ENCODE measurements at regions not wholly inside any gene's neighbourhood (a gene's known extent, or its start where the extent isn't known, plus 50 kb on each side); places are given as distances from the start of the nearest gene placed in this dataset.

- no peak overlapping the region for H3K4me3 ChIP-seq (ENCODE audit: low read length)
- no peak for DNase-seq (ENCODE audit: low read depth, low spot score)
Observed at GRCh38 chr5:82679660-82680059, 397.5 kb downstream of the TMEM167A start.

- peak; percentile 7 for DNase-seq (ENCODE audit: low read depth, low spot score)
- no peak overlapping the region for H3K4me3 ChIP-seq (ENCODE audit: low read length)
Observed at GRCh38 chr5:82676661-82677060, 398.5 kb upstream of the RPS23 start.

- no peak for DNase-seq (ENCODE audit: low read depth, low spot score)
- no peak overlapping the region for H3K4me3 ChIP-seq (ENCODE audit: low read length)
Observed at GRCh38 chr5:82674671-82675070, 396.5 kb upstream of the RPS23 start.

GRCh38 chr5:82673057-82673809, 395.1 kb upstream of the RPS23 start:
- DNase-seq (ENCODE audit: low read depth, low spot score), result no peak
- H3K4me3 ChIP-seq (ENCODE audit: low read length), result no peak overlapping the region

GRCh38 chr5:82670692-82671091, 392.5 kb upstream of the RPS23 start:
- no peak overlapping the region for H3K4me3 ChIP-seq (ENCODE audit: low read length)
- DNase-seq (ENCODE audit: low read depth, low spot score), result no peak

- no peak overlapping the region for H3K4me3 ChIP-seq (ENCODE audit: low read length)
- no peak for DNase-seq (ENCODE audit: low read depth, low spot score)
Observed at GRCh38 chr5:82669720-82670119, 391.6 kb upstream of the RPS23 start.

GRCh38 chr5:82666312-82666711, 388.2 kb upstream of the RPS23 start:
- DNase-seq (ENCODE audit: low read depth, low spot score), result no peak
- no peak overlapping the region for H3K4me3 ChIP-seq (ENCODE audit: low read length)

GRCh38 chr5:82664732-82665131, 386.6 kb upstream of the RPS23 start:
- DNase-seq (ENCODE audit: low read depth, low spot score), result no peak
- H3K4me3 ChIP-seq (ENCODE audit: low read length), result no peak overlapping the region

GRCh38 chr5:82663225-82663624, 385.1 kb upstream of the RPS23 start:
- DNase-seq (ENCODE audit: low read depth, low spot score), result no peak
- H3K4me3 ChIP-seq (ENCODE audit: low read length), result no peak overlapping the region

- no peak overlapping the region for H3K4me3 ChIP-seq (ENCODE audit: low read length)
- no peak for DNase-seq (ENCODE audit: low read depth, low spot score)
Observed at GRCh38 chr5:82662340-82662739, 384.2 kb upstream of the RPS23 start.

- DNase-seq (ENCODE audit: low read depth, low spot score), result no peak
- H3K4me3 ChIP-seq (ENCODE audit: low read length), result no peak overlapping the region
Observed at GRCh38 chr5:82661933-82662332, 383.8 kb upstream of the RPS23 start.

- H3K4me3 ChIP-seq (ENCODE audit: low read length), result no peak overlapping the region
- no peak for DNase-seq (ENCODE audit: low read depth, low spot score)
Observed at GRCh38 chr5:82661462-82661861, 383.3 kb upstream of the RPS23 start.

GRCh38 chr5:82659115-82659514, 381.0 kb upstream of the RPS23 start:
- DNase-seq (ENCODE audit: low read depth, low spot score), result no peak
- no peak overlapping the region for H3K4me3 ChIP-seq (ENCODE audit: low read length)

GRCh38 chr5:82657033-82657699, 379.0 kb upstream of the RPS23 start:
- H3K4me3 ChIP-seq (ENCODE audit: low read length), result no peak overlapping the region
- no peak for DNase-seq (ENCODE audit: low read depth, low spot score)

- H3K4me3 ChIP-seq (ENCODE audit: low read length), result no peak overlapping the region
- no peak for DNase-seq (ENCODE audit: low read depth, low spot score)
Observed at GRCh38 chr5:82656341-82656761, 378.2 kb upstream of the RPS23 start.

- no peak overlapping the region for H3K4me3 ChIP-seq (ENCODE audit: low read length)
- no peak for DNase-seq (ENCODE audit: low read depth, low spot score)
Observed at GRCh38 chr5:82655078-82655477, 376.9 kb upstream of the RPS23 start.

- no peak for DNase-seq (ENCODE audit: low read depth, low spot score)
- H3K4me3 ChIP-seq (ENCODE audit: low read length), result no peak overlapping the region
Observed at GRCh38 chr5:82649943-82650342, 371.8 kb upstream of the RPS23 start.

GRCh38 chr5:82644766-82645165, 366.6 kb upstream of the RPS23 start:
- no peak overlapping the region for H3K4me3 ChIP-seq (ENCODE audit: low read length)
- DNase-seq (ENCODE audit: low read depth, low spot score), result no peak

GRCh38 chr5:82644229-82644628, 366.1 kb upstream of the RPS23 start:
- DNase-seq (ENCODE audit: low read depth, low spot score), result no peak
- H3K4me3 ChIP-seq (ENCODE audit: low read length), result no peak overlapping the region

- no peak overlapping the region for H3K4me3 ChIP-seq (ENCODE audit: low read length)
- DNase-seq (ENCODE audit: low read depth, low spot score), result no peak
Observed at GRCh38 chr5:82642313-82642712, 364.2 kb upstream of the RPS23 start.

All from Jurkat, Clone E6-1 (cell line).